DOHH2 (cell line): ENCODE measurements at regions not wholly inside any gene's neighbourhood (a gene's known extent, or its start where the extent isn't known, plus 50 kb on each side); places are given as distances from the start of the nearest gene placed in this dataset.

Source experiments
- H3F3A ChIP-seq: fragments of 200-600 bp; sonication (generic), shearing (Covaris generic); 2 replicates; pipeline ENCODE4 v1.6.0; 2016; ENCODE audit warnings: antibody characterized with exemption, mild to moderate bottlenecking; ENCODE audit not compliant: control insufficient read depth, insufficient read depth
- H3K27ac ChIP-seq: fragments of 200-600 bp; sonication (generic); 2 replicates; pipeline ENCODE4 v1.5.1; 2014; ENCODE audit warnings: low read depth, mild to moderate bottlenecking, low read length, moderate library complexity
- H3K27me3 ChIP-seq: fragments of 200-600 bp; sonication (generic); 2 replicates; pipeline ENCODE4 v1.6.1; 2014; ENCODE audit warnings: mild to moderate bottlenecking, low read length, mixed read lengths; ENCODE audit not compliant: control insufficient read depth
- H3K36me3 ChIP-seq: fragments of 200-600 bp; sonication (generic); 2 replicates; pipeline ENCODE4 v1.6.1; 2014; ENCODE audit warnings: mild to moderate bottlenecking, low read length, moderate library complexity, mixed read lengths; ENCODE audit not compliant: control insufficient read depth
- H3K4me1 ChIP-seq: fragments of 200-600 bp; sonication (generic); 2 replicates; pipeline ENCODE4 v1.6.1; 2014; ENCODE audit warnings: mild to moderate bottlenecking, low read length, mixed read lengths; ENCODE audit not compliant: control insufficient read depth
- H3K4me2 ChIP-seq: fragments of 200-600 bp; sonication (generic); 2 replicates; pipeline ENCODE4 v1.6.0; 2014; ENCODE audit warnings: mild to moderate bottlenecking, low read length, moderate library complexity
- H3K4me3 ChIP-seq: fragments of 200-600 bp; sonication (generic); 2 replicates; pipeline ENCODE4 v1.5.1; 2014; ENCODE audit warnings: mild to moderate bottlenecking, low read length, mixed read lengths
- H3K79me2 ChIP-seq: fragments of 200-600 bp; sonication (generic); 2 replicates; pipeline ENCODE4 v1.6.1; 2014; ENCODE audit warnings: mild to moderate bottlenecking, low read length, mixed read lengths; ENCODE audit not compliant: control insufficient read depth
- H3K9me2 ChIP-seq: fragments of 200-600 bp; sonication (generic); replicated peaks from 2 replicates; pipeline ENCODE4 v1.6.1; 2014; ENCODE audit warnings: mild to moderate bottlenecking, low read length, mixed read lengths; ENCODE audit not compliant: control insufficient read depth
- H3K9me3 ChIP-seq: fragments of 200-600 bp; sonication (generic); 2 replicates; pipeline ENCODE4 v1.6.1; 2014; ENCODE audit warnings: antibody characterized with exemption, low read length, mixed read lengths; ENCODE audit not compliant: control insufficient read depth, insufficient read depth
- H4K20me1 ChIP-seq: fragments of 200-600 bp; sonication (generic); 2 replicates; pipeline ENCODE4 v1.6.0; 2014; ENCODE audit warnings: low read depth, mild to moderate bottlenecking, antibody characterized with exemption, low read length, moderate library complexity; ENCODE audit not compliant: control insufficient read depth, insufficient read depth
- EZH2phosphoT487 ChIP-seq: fragments of 200-600 bp; sonication (generic); IDR thresholded peaks from 2 replicates; pipeline ENCODE4 v1.6.1; 2017; ENCODE audit warnings: borderline replicate concordance, mild to moderate bottlenecking, antibody characterized with exemption, low read length, moderate library complexity, mixed read lengths
- TF ChIP-seq, protein P1 (sequence below): fragments of 200-600 bp; sonication (generic); IDR thresholded peaks from one replicate; pipeline ENCODE4 v1.5.1; 2014; ENCODE audit warnings: antibody characterized with exemption, mild to moderate bottlenecking, low read depth, low read length; ENCODE audit not compliant: poor library complexity, severe bottlenecking

- TF ChIP-seq, protein P1, sequence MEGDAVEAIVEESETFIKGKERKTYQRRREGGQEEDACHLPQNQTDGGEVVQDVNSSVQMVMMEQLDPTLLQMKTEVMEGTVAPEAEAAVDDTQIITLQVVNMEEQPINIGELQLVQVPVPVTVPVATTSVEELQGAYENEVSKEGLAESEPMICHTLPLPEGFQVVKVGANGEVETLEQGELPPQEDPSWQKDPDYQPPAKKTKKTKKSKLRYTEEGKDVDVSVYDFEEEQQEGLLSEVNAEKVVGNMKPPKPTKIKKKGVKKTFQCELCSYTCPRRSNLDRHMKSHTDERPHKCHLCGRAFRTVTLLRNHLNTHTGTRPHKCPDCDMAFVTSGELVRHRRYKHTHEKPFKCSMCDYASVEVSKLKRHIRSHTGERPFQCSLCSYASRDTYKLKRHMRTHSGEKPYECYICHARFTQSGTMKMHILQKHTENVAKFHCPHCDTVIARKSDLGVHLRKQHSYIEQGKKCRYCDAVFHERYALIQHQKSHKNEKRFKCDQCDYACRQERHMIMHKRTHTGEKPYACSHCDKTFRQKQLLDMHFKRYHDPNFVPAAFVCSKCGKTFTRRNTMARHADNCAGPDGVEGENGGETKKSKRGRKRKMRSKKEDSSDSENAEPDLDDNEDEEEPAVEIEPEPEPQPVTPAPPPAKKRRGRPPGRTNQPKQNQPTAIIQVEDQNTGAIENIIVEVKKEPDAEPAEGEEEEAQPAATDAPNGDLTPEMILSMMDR = no peak
- no peak for TF ChIP-seq EZH2phosphoT487
- no peak overlapping the region for H3K4me3 ChIP-seq
These were observed 325.4 kb upstream of the SEL1L start for GRCh38 chr14:81859046-81859445.

GRCh38 chr14:81868172-81868571 lies 334.5 kb upstream of the SEL1L start:
- Histone ChIP-seq H3K4me2 (no peak overlapping the region), H3K4me1 (no peaks in the 10 kb centered on the region), H4K20me1 (no peaks in the 10 kb centered on the region), H3K4me3 (no peak overlapping the region), H3K9me2 (no peaks in the 10 kb centered on the region), H3K27me3 (no peaks in the 10 kb centered on the region), H3K36me3 (no peaks in the 10 kb centered on the region), H3K27ac (no peak overlapping the region), H3K79me2 (no peaks in the 10 kb centered on the region), H3F3A (no peaks in the 10 kb centered on the region), H3K9me3 (no peaks in the 10 kb centered on the region)
- TF ChIP-seq, protein P1 = no peak
- TF ChIP-seq EZH2phosphoT487 = no peak

More at GRCh38 chr14:81859046-81859445, 325.4 kb upstream of the SEL1L start:
- Histone ChIP-seq H3K4me1 (no peaks in the 10 kb centered on the region), H3K9me3 (peaks cover 4% of the 10 kb centered on the region; the same call in 1 of the 2 replicates), H4K20me1 (no peaks in the 10 kb centered on the region), H3F3A (no peaks in the 10 kb centered on the region), H3K27me3 (no peaks in the 10 kb centered on the region), H3K4me2 (no peak overlapping the region), H3K27ac (no peak overlapping the region), H3K9me2 (no peaks in the 10 kb centered on the region), H3K79me2 (no peaks in the 10 kb centered on the region), H3K36me3 (no peaks in the 10 kb centered on the region)

- no peaks in the 10 kb centered on the region for H3K36me3 ChIP-seq
- no peak for TF ChIP-seq EZH2phosphoT487
- TF ChIP-seq, protein P1 = no peak
- H3K4me2 ChIP-seq = no peak overlapping the region
- no peaks in the 10 kb centered on the region for H3K4me1 ChIP-seq
- no peaks in the 10 kb centered on the region for H3K79me2 ChIP-seq
- no peaks in the 10 kb centered on the region for H3K9me2 ChIP-seq
- no peaks in the 10 kb centered on the region for H3K27me3 ChIP-seq
- peaks cover 6% of the 10 kb centered on the region; the same call in 1 of the 2 replicates for H3K9me3 ChIP-seq
- H3K27ac ChIP-seq = no peak overlapping the region
- H3F3A ChIP-seq = no peaks in the 10 kb centered on the region
- no peaks in the 10 kb centered on the region for H4K20me1 ChIP-seq
- no peak overlapping the region for H3K4me3 ChIP-seq
These were observed 338.1 kb upstream of the SEL1L start for GRCh38 chr14:81871706-81872105.

GRCh38 chr14:81884382-81884781 lies 350.7 kb upstream of the SEL1L start:
- H3F3A ChIP-seq = no peaks in the 10 kb centered on the region

More at GRCh38 chr14:81884382-81884781, 350.7 kb upstream of the SEL1L start:
- Histone ChIP-seq H3K4me2 (no peak overlapping the region), H3K9me2 (no peaks in the 10 kb centered on the region), H3K27ac (no peak overlapping the region), H3K4me1 (no peaks in the 10 kb centered on the region), H3K4me3 (no peak overlapping the region), H4K20me1 (no peaks in the 10 kb centered on the region), H3K36me3 (no peaks in the 10 kb centered on the region), H3K9me3 (no peaks in the 10 kb centered on the region), H3K27me3 (no peaks in the 10 kb centered on the region), H3K79me2 (no peaks in the 10 kb centered on the region)
- TF ChIP-seq, protein P1 = no peak
- TF ChIP-seq EZH2phosphoT487 = no peak
